ENCODE measurements at regions not wholly inside any gene's neighbourhood (a gene's known extent, or its start where the extent isn't known, plus 50 kb on each side); places are given as distances from the start of the nearest gene placed in this dataset.

DNA sequence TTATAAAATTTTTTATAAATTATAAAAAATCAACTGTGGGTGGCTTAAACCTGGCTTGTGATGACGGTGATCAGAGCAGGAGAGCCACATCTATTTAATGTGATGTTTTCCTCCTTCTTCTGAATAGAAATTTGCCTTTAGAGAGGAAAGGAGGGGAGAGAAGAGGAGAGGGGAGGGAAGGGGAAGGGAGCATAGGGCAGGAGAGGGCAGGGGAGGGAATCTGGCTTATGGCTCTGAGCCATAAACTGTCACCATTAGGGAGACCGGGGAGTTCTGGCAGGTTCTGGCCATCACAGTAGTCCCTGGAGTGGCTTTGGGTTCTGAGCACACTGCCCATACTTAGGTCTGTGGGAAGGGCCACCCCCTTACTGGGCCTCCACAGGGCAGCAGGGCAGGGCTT lies 167.8 kb downstream of the ENGASE start:
- TF ChIP-seq, protein P1, sequence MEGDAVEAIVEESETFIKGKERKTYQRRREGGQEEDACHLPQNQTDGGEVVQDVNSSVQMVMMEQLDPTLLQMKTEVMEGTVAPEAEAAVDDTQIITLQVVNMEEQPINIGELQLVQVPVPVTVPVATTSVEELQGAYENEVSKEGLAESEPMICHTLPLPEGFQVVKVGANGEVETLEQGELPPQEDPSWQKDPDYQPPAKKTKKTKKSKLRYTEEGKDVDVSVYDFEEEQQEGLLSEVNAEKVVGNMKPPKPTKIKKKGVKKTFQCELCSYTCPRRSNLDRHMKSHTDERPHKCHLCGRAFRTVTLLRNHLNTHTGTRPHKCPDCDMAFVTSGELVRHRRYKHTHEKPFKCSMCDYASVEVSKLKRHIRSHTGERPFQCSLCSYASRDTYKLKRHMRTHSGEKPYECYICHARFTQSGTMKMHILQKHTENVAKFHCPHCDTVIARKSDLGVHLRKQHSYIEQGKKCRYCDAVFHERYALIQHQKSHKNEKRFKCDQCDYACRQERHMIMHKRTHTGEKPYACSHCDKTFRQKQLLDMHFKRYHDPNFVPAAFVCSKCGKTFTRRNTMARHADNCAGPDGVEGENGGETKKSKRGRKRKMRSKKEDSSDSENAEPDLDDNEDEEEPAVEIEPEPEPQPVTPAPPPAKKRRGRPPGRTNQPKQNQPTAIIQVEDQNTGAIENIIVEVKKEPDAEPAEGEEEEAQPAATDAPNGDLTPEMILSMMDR (IDR thresholded peaks at IDR 0.05; ENCODE audit: borderline replicate concordance, extremely low read depth, low read length, poor library complexity, severe bottlenecking), result no peak
- no peak for TF ChIP-seq EZH2 (IDR thresholded peaks at IDR 0.05; ENCODE audit: borderline replicate concordance, low read depth, low read length, severe bottlenecking)

Measured in DND-41 (cell line).